Activated T-cell treated with anti-CD3 and anti-CD28 coated beads, Interleukin-2, amount 50 U/mL, for 72 hours (primary cell): ENCODE measurements at regions not wholly inside any gene's neighbourhood (a gene's known extent, or its start where the extent isn't known, plus 50 kb on each side); places are given as distances from the start of the nearest gene placed in this dataset.

Source experiments
- ATAC-seq, 2 donors: fragments of 150-1000 bp; cut with Tn5 transposase; replicated peaks in 1 of 2; 2 replicates each; pipeline ENCODE4 v1.10.0; 2021; ENCODE audit warnings: moderate library complexity in 2 of 2, mild to moderate bottlenecking in 1 of 2
- DNase-seq, 2 donors: peaks; one replicate each; pipeline ENCODE4 v3.0.0; 2021 to 2022; ENCODE audit warnings: mixed read lengths in 1 of 2
- H3K27ac Mint-ChIP-seq: one replicate; pipeline ENCODE4 v1.8.0; 2022; ENCODE audit warnings: mild to moderate bottlenecking, moderate library complexity, mixed read lengths
- H3K27me3 Mint-ChIP-seq: one replicate; pipeline ENCODE4 v1.8.0; 2022; ENCODE audit warnings: low read depth, mixed read lengths
- H3K36me3 Mint-ChIP-seq, 2 donors: one replicate each; pipeline ENCODE4 v1.8.0; 2022; ENCODE audit warnings: mixed read lengths in 2 of 2, mild to moderate bottlenecking in 1 of 2; ENCODE audit not compliant: insufficient read depth in 2 of 2
- H3K4me1 Mint-ChIP-seq: one replicate; pipeline ENCODE4 v1.8.0; 2022; ENCODE audit warnings: low read depth, mixed read lengths
- H3K4me3 Mint-ChIP-seq, 2 donors: one replicate each; pipeline ENCODE4 v1.8.0; 2022; ENCODE audit warnings: mild to moderate bottlenecking in 2 of 2, mixed read lengths in 2 of 2, moderate library complexity in 2 of 2
- H3K9me3 Mint-ChIP-seq, 2 donors: one replicate each; pipeline ENCODE4 v1.8.0; 2022; ENCODE audit warnings: mixed read lengths in 2 of 2

- DNase-seq: no peak
- H3K9me3 Mint-ChIP-seq: no peaks in the 10 kb centered on the region
- H3K4me3 Mint-ChIP-seq: no peak overlapping the region
- no peaks in the 10 kb centered on the region for H3K36me3 Mint-ChIP-seq
- no peaks in the 10 kb centered on the region for H3K4me1 Mint-ChIP-seq
- no peaks in the 10 kb centered on the region for H3K27me3 Mint-ChIP-seq
- ATAC-seq: no peak
- no peak overlapping the region for H3K27ac Mint-ChIP-seq
Measured at GRCh38 chr1:226816576-226816975, 53.8 kb upstream of the PSEN2 start.

DNA sequence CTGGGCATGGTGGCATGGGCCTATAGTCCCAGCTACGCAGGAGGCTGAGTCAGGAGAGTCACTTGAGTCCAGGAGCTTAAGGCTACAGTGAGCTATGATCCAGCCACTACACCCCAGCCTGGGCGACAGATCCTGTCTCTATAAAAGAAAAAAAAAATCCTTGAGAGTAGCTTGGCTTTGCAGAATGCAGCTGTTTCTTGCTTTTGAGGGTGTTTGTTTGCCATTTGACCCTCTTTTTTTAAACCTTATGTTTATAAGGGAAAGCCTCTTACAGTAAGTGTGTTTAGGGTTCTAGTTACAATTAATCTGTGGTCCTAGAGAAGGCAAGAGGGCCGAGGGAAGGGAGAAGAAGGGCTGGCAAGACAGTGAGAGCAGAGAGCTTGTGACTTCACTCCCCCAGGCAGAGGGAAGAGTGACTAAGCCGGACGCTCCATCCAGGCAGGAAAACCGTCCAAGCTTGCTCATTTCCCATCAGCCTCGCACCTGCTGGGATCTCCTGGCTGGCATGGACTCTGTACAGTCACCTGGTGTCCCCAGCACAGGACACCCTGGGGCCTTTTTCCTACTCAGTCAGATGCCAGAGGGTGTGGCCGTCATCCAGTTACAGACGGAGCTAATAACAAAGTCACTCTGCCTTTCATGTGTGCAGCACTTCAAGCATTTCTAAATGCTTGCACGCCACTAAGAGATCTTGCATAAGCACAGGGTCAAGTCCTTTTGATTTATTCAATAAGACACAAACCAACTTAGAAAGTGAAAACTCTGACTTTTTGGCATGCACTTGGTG, 55.5 kb upstream of the PSEN2 start:
- ATAC-seq (no peak), DNase-seq (no peak)
- no peak overlapping the region for H3K27ac Mint-ChIP-seq
- no peaks in the 10 kb centered on the region for H3K9me3 Mint-ChIP-seq
- no peaks in the 10 kb centered on the region for H3K36me3 Mint-ChIP-seq
- H3K27me3 Mint-ChIP-seq: no peaks in the 10 kb centered on the region
- H3K4me1 Mint-ChIP-seq: no peaks in the 10 kb centered on the region
- H3K4me3 Mint-ChIP-seq: no peak overlapping the region

DNA sequence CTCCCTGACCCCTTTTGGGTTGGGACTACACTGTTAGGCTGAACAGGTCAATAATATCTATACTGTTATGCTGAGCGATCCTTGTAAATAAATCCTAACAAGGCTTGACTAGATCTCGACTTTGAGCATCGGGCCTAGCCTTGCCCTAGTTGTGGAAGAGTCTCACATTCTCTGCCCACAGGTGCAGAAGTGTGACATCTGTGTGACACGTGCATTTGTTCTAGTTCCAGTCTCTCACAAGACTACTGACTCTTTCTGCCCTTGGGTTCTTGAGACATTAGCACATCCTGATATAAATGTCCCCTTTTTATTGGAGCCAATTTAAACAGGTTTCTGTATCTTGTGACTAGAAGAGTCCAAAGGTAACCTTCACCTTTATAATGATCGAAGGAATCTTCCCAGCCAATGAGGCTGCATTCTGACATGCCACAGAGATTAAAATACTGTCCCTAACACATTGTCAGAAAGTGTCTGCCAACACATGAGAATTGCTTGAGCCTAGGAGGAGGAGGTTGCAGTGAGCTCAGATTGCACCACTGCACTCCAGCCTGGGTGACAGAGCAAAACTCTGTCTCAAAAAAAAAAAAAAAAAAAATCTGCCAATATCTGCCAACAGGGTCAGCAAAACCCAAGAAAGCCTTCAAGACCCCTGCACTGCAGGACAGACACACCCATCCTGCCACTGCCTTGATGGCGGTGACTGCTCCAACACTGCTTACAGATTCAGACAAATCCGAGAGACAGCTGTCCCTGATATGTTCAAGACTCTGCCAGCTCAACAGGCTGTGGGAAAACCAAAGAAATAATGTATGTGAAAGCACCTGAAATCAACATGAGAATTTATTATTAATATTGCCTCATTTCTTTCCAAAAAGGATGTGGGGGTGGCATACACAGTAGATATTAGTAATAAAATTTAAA, 56.5 kb upstream of the PSEN2 start:
- H3K4me1 Mint-ChIP-seq: no peaks in the 10 kb centered on the region
- H3K4me3 Mint-ChIP-seq: no peak overlapping the region
- DNase-seq: no peak
- H3K9me3 Mint-ChIP-seq: no peaks in the 10 kb centered on the region
- H3K27ac Mint-ChIP-seq: no peak overlapping the region
- ATAC-seq: no peak
- no peaks in the 10 kb centered on the region for H3K36me3 Mint-ChIP-seq
- H3K27me3 Mint-ChIP-seq: no peaks in the 10 kb centered on the region

GRCh38 chr1:226810681-226811080, 59.7 kb upstream of the PSEN2 start:
- no peaks in the 10 kb centered on the region for H3K4me1 Mint-ChIP-seq
- ATAC-seq (no peak), DNase-seq (no peak)
- H3K4me3 Mint-ChIP-seq: no peak overlapping the region
- no peak overlapping the region for H3K27ac Mint-ChIP-seq
- H3K36me3 Mint-ChIP-seq: no peaks in the 10 kb centered on the region
- H3K9me3 Mint-ChIP-seq: no peaks in the 10 kb centered on the region
- H3K27me3 Mint-ChIP-seq: no peaks in the 10 kb centered on the region

DNA sequence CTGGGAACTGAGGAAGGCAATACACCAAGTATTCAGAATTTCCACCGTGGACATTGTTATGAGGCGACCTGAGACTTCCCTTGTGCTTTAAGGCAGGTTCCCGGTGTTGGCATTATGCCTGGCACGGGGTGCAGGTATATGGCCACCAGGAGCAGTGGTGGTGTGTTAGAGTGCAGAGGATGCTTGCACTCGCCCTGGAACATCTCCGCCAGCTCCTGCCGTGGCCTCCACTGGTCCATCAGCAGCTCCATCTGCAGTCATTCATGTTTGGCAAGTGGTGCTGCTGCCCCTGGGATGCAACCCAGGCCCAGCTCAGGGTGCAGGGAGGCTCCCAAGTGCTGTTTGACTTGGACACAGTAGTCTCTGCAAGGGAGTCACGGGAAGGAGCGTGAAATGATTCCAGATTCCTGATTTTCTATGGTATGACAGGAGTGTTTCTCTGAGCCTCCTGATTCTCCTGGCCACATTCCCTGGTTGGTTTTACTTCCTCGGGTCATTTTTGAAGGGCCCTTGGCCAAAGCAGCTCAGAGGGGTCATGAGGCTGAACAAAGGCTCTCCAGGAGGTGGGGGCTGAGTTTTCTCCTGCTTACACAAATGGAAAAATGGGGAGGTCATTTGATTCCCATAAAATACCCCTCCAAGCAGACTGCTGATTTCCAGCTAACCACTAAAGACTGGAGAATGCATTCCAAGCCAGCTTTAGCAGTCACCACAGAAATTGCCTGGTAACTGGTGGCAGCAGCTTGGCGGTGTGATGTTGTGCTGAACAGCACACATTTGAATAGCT, 60.4 kb upstream of the PSEN2 start:
- DNase-seq (no peak), ATAC-seq (no peak)
- H3K9me3 Mint-ChIP-seq: no peaks in the 10 kb centered on the region
- peaks cover under 1% of the 10 kb centered on the region for H3K4me1 Mint-ChIP-seq
- H3K27ac Mint-ChIP-seq: no peak overlapping the region
- no peaks in the 10 kb centered on the region for H3K36me3 Mint-ChIP-seq
- H3K4me3 Mint-ChIP-seq: no peak overlapping the region
- no peaks in the 10 kb centered on the region for H3K27me3 Mint-ChIP-seq

- peaks cover 6% of the 10 kb centered on the region for H3K4me1 Mint-ChIP-seq
- no peak overlapping the region for H3K4me3 Mint-ChIP-seq
- no peaks in the 10 kb centered on the region for H3K9me3 Mint-ChIP-seq
- H3K27me3 Mint-ChIP-seq: no peaks in the 10 kb centered on the region
- no peaks in the 10 kb centered on the region for H3K36me3 Mint-ChIP-seq
- DNase-seq: no peak
- no peak for ATAC-seq
- no peak overlapping the region for H3K27ac Mint-ChIP-seq
Measured at GRCh38 chr1:226808501-226808900, 61.9 kb upstream of the PSEN2 start.

DNA sequence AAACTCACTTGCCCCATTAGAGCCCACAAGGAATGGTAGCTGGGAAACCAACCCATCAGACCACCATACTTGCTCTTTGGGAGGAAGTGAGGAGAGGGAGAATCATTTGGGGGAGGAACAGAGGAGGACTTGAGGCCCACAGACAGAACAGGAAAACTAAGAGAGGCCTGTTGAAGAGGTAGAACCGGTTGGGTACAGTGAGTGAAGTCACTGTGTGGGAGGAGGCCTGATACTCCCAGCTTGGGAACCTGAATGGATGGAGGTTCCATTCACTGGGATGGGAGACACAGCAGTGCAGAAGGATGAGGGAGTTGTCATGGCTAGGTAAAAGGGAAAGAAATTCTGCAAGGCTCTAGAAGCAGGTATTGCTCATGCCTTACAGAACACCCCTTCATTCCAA, 63.4 kb upstream of the PSEN2 start:
- Mint-ChIP-seq H3K27ac (no peak overlapping the region), H3K36me3 (no peaks in the 10 kb centered on the region), H3K4me1 (peaks cover 6% of the 10 kb centered on the region), H3K4me3 (no peak overlapping the region), H3K9me3 (no peaks in the 10 kb centered on the region), H3K27me3 (no peaks in the 10 kb centered on the region)
- no peak for DNase-seq
- ATAC-seq: no peak

- peaks cover 16% of the 10 kb centered on the region for H3K4me1 Mint-ChIP-seq
- H3K27me3 Mint-ChIP-seq: no peaks in the 10 kb centered on the region
- no peak for ATAC-seq
- no peaks in the 10 kb centered on the region for H3K36me3 Mint-ChIP-seq
- no peaks in the 10 kb centered on the region for H3K9me3 Mint-ChIP-seq
- H3K27ac Mint-ChIP-seq: no peak overlapping the region
- no peak for DNase-seq
- H3K4me3 Mint-ChIP-seq: no peak overlapping the region
Measured at GRCh38 chr1:226804907-226805759, 65.3 kb upstream of the PSEN2 start.

- ATAC-seq (no peak), DNase-seq (no peak)
- H3K36me3 Mint-ChIP-seq: no peaks in the 10 kb centered on the region
- no peaks in the 10 kb centered on the region for H3K9me3 Mint-ChIP-seq
- no peak overlapping the region for H3K27ac Mint-ChIP-seq
- peak overlapping the region in 1 of 2 donors; percentile 7 for H3K4me3 Mint-ChIP-seq
- no peaks in the 10 kb centered on the region for H3K27me3 Mint-ChIP-seq
- peaks cover 41% of the 10 kb centered on the region for H3K4me1 Mint-ChIP-seq
Measured at GRCh38 chr1:226800763-226801380, 61.8 kb upstream of the ITPKB start.

- Mint-ChIP-seq H3K4me3 (peak overlapping the region; percentile 76 to 87), H3K9me3 (no peaks in the 10 kb centered on the region), H3K36me3 (no peaks in the 10 kb centered on the region), H3K4me1 (peaks cover 38% of the 10 kb centered on the region), H3K27me3 (no peaks in the 10 kb centered on the region), H3K27ac (peak overlapping the region; percentile 80)
- peak in 1 of 2 donors; percentile 4 for DNase-seq
- ATAC-seq: no peak
Measured at GRCh38 chr1:226799634-226800281, 60.7 kb upstream of the ITPKB start.

DNA sequence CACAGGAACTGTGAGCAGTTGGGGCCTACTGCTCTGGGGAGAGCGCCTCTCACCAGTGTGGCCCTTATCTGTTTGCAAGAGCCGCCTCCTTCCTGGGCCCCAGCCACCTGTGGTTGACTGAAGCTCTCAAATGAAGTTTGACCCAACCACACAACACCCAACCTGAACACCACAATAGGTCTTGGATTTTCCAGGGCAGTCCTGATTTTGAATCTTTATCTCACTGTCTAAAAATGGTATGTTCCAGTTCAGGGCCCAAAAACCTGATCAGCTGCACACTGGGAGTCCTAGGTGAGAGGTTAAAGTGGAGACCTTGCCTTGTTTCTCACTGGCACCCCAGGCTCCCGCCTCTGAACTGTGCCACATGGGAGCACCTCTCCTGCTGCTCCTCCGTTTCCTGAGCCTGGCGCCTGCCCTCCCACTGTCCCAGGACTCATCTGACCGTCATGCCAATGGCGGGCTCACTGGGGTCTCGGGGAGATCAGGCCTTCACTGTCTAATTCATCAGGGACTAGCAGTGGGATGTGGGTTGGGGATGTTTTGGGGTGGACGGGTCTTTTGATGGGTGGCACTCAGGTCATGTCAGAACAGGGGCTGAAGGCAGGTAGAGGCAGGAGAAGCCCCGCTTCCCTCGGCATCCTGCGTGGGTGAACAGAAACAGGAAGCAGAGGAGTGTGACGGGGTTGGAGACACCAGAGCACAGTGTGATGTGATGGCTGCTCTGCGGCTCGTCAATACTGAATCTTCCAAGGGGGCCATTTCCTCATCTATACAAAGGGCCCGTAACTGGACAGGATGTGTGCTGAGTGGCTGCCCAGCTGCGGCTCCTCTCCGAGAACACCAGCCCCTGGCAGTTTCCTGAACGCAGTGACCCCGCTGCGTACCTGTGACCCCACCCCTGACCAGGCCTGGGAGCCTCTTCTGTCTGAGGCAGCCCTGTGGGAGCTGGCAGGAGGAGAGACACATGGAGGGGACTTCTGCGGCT, 59.6 kb upstream of the ITPKB start:
- H3K27ac Mint-ChIP-seq: peak overlapping the region; percentile 86
- ATAC-seq (peak; percentile 90 to 92), DNase-seq (peak; percentile 78 to 80)
- H3K9me3 Mint-ChIP-seq: no peaks in the 10 kb centered on the region
- peaks cover 35% of the 10 kb centered on the region for H3K4me1 Mint-ChIP-seq
- H3K4me3 Mint-ChIP-seq: peak overlapping the region; percentile 76 to 87
- H3K36me3 Mint-ChIP-seq: no peaks in the 10 kb centered on the region
- no peaks in the 10 kb centered on the region for H3K27me3 Mint-ChIP-seq
